Caco-2 (cell line): ENCODE measurements at regions not wholly inside any gene's neighbourhood (a gene's known extent, or its start where the extent isn't known, plus 50 kb on each side); places are given as distances from the start of the nearest gene placed in this dataset.

Experiments
- BruUV-seq: library from RNA; stranded (reverse); fragments of 400-500 nt; replicated peaks from 2 replicates; lab custom pipeline; 2021; lab: Mats Ljungman, UMichigan
- CTCF ChIA-PET: fragments of 300-600 bp; sonication (Branson Sonifier 250); formaldehyde crosslinking; loops from one replicate; lab custom pipeline; 2022; ENCODE audit warnings: antibody characterized with exemption; lab: Charles Lee
- POLR2A ChIA-PET: fragments of 300-600 bp; sonication (Branson Sonifier 250); formaldehyde crosslinking; loops from one replicate; lab custom pipeline; 2022; ENCODE audit warnings: antibody characterized with exemption; lab: Charles Lee
- DNase-seq, 2 experiments: peaks; one replicate each; pipeline versions ENCODE4 v3.0.0 to v3.0.0-alpha.2; 2020 to 2022
- H3K27me3 ChIP-seq: replicated peaks from 2 replicates; pipeline ENCODE4 v1.6.0; 2011; ENCODE audit warnings: low read length; ENCODE audit not compliant: control insufficient read depth, insufficient read depth
- H3K36me3 ChIP-seq: 2 replicates; pipeline ENCODE4 v1.5.1; 2011; ENCODE audit warnings: low read length; ENCODE audit not compliant: control insufficient read depth, insufficient read depth
- H3K4me1 ChIP-seq: fragments of 250-450 bp; sonication (Bioruptor Pico); 2 replicates; pipeline ENCODE4 v1.5.1; 2020; ENCODE audit warnings: mild to moderate bottlenecking
- H3K4me3 ChIP-seq: 2 replicates; pipeline ENCODE4 v1.5.1; 2011; ENCODE audit warnings: low read depth, mild to moderate bottlenecking, control low read depth, low read length
- H3K9me3 ChIP-seq: fragments of 250-450 bp; sonication (Bioruptor Pico); 2 replicates; pipeline ENCODE4 v1.5.1; 2020; ENCODE audit warnings: mild to moderate bottlenecking, moderate library complexity
- H3K27ac Mint-ChIP-seq: one replicate; pipeline ENCODE4 v1.8.0; 2022; ENCODE audit warnings: mixed read lengths; ENCODE audit not compliant: unreplicated experiment
- H3K27me3 Mint-ChIP-seq: one replicate; pipeline ENCODE4 v1.8.0; 2022; ENCODE audit warnings: mixed read lengths; ENCODE audit not compliant: insufficient read depth, unreplicated experiment
- H3K36me3 Mint-ChIP-seq: one replicate; pipeline ENCODE4 v1.8.0; 2022; ENCODE audit warnings: mild to moderate bottlenecking, mixed read lengths; ENCODE audit not compliant: insufficient read depth, unreplicated experiment
- H3K4me1 Mint-ChIP-seq: one replicate; pipeline ENCODE4 v1.8.0; 2022; ENCODE audit warnings: low read depth, mixed read lengths; ENCODE audit not compliant: unreplicated experiment
- H3K4me3 Mint-ChIP-seq: one replicate; pipeline ENCODE4 v1.8.0; 2022; ENCODE audit warnings: mild to moderate bottlenecking, moderate library complexity, mixed read lengths; ENCODE audit not compliant: unreplicated experiment
- H3K9me3 Mint-ChIP-seq: one replicate; pipeline ENCODE4 v1.8.0; 2022; ENCODE audit warnings: mixed read lengths; ENCODE audit not compliant: unreplicated experiment
- intact Hi-C: fragments of 100-400 bp; cut with micrococcal nuclease; formaldehyde crosslinking; loops from one replicate; pipeline ENCODE4 v1.10.0; 2022; ENCODE audit not compliant: unreplicated experiment
- TF ChIP-seq, protein P1 (sequence below), 2 experiments: fragments of 200-600 bp in 1 of 2; IDR thresholded peaks; 1 replicate in 1 of 2; 2 replicates in 1 of 2; pipeline versions ENCODE4 v1.5.1 to v1.8.0; 2011 to 2022; ENCODE audit warnings: antibody characterized with exemption in 1 of 2, control low read depth in 1 of 2, inconsistent platforms in 1 of 2, low read depth in 1 of 2, low read length in 1 of 2, mild to moderate bottlenecking in 1 of 2, moderate library complexity in 1 of 2; ENCODE audit not compliant: insufficient read depth in 1 of 2, severe bottlenecking in 1 of 2, unreplicated experiment in 1 of 2

DNA sequence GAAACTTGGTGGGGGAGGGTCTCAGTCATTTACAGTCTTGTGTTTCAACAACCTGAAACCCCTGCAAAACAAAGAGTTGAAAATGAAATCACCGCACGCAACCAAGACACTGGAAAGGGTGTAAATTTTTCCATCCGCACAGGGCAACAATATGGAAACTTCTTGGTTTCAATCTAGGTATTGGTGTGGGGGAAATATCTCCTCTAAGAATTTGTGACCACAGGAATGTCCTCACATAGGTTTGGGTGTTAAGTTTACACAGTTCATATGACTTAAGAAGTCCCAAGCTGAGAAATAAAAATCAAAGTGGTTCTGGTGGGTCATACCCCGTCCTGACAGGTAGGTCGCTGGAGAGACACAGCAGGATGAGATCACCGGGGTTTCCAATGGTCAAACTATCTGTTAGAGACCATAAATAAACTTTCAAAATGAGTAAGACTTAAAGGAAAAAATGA, 51.9 kb upstream of the PIP5K1B start:
- ChIA-PET POLR2A (no interaction called here), CTCF (no interaction called here)
- Mint-ChIP-seq H3K4me1 (no peaks in the 10 kb centered on the region), H3K9me3 (no peaks in the 10 kb centered on the region), H3K4me3 (no peak overlapping the region), H3K27ac (no peak overlapping the region), H3K36me3 (no peaks in the 10 kb centered on the region), H3K27me3 (no peaks in the 10 kb centered on the region)
- Histone ChIP-seq H3K27me3 (no peaks in the 10 kb centered on the region), H3K4me1 (no peaks in the 10 kb centered on the region), H3K4me3 (no peak overlapping the region), H3K36me3 (no peaks in the 10 kb centered on the region), H3K9me3 (no peaks in the 10 kb centered on the region)
- DNase-seq, result no peak
- TF ChIP-seq, protein P1, sequence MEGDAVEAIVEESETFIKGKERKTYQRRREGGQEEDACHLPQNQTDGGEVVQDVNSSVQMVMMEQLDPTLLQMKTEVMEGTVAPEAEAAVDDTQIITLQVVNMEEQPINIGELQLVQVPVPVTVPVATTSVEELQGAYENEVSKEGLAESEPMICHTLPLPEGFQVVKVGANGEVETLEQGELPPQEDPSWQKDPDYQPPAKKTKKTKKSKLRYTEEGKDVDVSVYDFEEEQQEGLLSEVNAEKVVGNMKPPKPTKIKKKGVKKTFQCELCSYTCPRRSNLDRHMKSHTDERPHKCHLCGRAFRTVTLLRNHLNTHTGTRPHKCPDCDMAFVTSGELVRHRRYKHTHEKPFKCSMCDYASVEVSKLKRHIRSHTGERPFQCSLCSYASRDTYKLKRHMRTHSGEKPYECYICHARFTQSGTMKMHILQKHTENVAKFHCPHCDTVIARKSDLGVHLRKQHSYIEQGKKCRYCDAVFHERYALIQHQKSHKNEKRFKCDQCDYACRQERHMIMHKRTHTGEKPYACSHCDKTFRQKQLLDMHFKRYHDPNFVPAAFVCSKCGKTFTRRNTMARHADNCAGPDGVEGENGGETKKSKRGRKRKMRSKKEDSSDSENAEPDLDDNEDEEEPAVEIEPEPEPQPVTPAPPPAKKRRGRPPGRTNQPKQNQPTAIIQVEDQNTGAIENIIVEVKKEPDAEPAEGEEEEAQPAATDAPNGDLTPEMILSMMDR (IDR thresholded peaks at IDR 0.05; ENCODE audit: insufficient read depth in 1 of 2, low read depth in 1 of 2, low read length in 1 of 2, severe bottlenecking in 1 of 2, unreplicated experiment in 1 of 2), result no peak
- intact Hi-C loops, result no loop called here
- no TSS peak for BruUV-seq

DNA sequence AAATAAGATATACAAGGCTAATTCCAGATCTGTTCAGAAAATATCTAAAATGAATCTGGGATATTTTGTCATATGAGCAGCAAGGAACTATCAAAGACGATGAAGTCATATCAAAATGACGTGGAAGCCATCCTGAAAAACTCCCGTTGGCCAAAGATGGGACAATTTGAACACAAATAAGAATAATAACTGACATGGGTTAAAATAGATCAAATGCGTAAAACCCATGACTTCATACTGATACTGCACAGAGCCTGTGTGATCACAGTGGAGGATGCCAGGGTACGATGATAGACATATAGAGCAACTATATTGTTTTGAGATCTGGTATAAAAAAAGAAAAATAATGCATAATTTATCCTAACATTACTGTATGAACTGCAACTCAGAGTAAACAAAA, 51.0 kb upstream of the PIP5K1B start:
- ChIA-PET POLR2A (no interaction called here), CTCF (no interaction called here)
- H3K27ac Mint-ChIP-seq, result no peak overlapping the region
- Histone ChIP-seq H3K4me3 (no peak overlapping the region), H3K27me3 (no peaks in the 10 kb centered on the region), H3K4me1 (no peaks in the 10 kb centered on the region), H3K9me3 (no peaks in the 10 kb centered on the region), H3K36me3 (no peaks in the 10 kb centered on the region)
- H3K4me3 Mint-ChIP-seq, result no peak overlapping the region
- no TSS peak for BruUV-seq
- TF ChIP-seq, protein P1 (IDR thresholded peaks at IDR 0.05; ENCODE audit: insufficient read depth in 1 of 2, low read depth in 1 of 2, low read length in 1 of 2, severe bottlenecking in 1 of 2, unreplicated experiment in 1 of 2), result no peak
- intact Hi-C loops, result no loop called here
- no peak for DNase-seq
- no peaks in the 10 kb centered on the region for H3K4me1 Mint-ChIP-seq
- no peaks in the 10 kb centered on the region for H3K9me3 Mint-ChIP-seq
- H3K27me3 Mint-ChIP-seq, result no peaks in the 10 kb centered on the region
- no peaks in the 10 kb centered on the region for H3K36me3 Mint-ChIP-seq
